PC-9 (cell line): ENCODE measurements at regions not wholly inside any gene's neighbourhood (a gene's known extent, or its start where the extent isn't known, plus 50 kb on each side); places are given as distances from the start of the nearest gene placed in this dataset.

Source experiments
- BruUV-seq: library from RNA; stranded (reverse); fragments of 400-500 nt; replicated peaks from 2 replicates; lab custom pipeline; 2021; lab: Mats Ljungman, UMichigan
- CTCF ChIA-PET: fragments of 300-600 bp; sonication (Branson Sonifier 250); formaldehyde crosslinking; loops from one replicate; lab custom pipeline; 2022; ENCODE audit warnings: antibody characterized with exemption; lab: Charles Lee
- POLR2A ChIA-PET: fragments of 300-600 bp; sonication (Branson Sonifier 250); formaldehyde crosslinking; loops from one replicate; lab custom pipeline; 2022; ENCODE audit warnings: antibody characterized with exemption; ENCODE audit not compliant: unreplicated experiment; lab: Charles Lee
- DNase-seq, 2 experiments: peaks; one replicate each; pipeline versions ENCODE4 v3.0.0 to v3.0.0-alpha.2; 2015 to 2022; ENCODE audit warnings: mixed read lengths in 1 of 2
- H2AFZ ChIP-seq: fragments of 200-600 bp; sonication (generic); 2 replicates; pipeline ENCODE4 v1.8.1; 2017; ENCODE audit warnings: antibody characterized with exemption
- H3F3A ChIP-seq: fragments of 200-600 bp; sonication (generic); 2 replicates; pipeline ENCODE4 v1.8.1; 2017; ENCODE audit warnings: antibody characterized with exemption, mild to moderate bottlenecking, low read depth; ENCODE audit not compliant: insufficient read depth
- H3K27ac ChIP-seq: fragments of 200-600 bp; sonication (generic); 2 replicates; pipeline ENCODE4 v1.6.1; 2016; ENCODE audit warnings: mixed run types
- H3K27me3 ChIP-seq: fragments of 200-600 bp; sonication (generic); 2 replicates; pipeline ENCODE4 v1.6.1; 2016; ENCODE audit warnings: low read depth, mixed run types; ENCODE audit not compliant: insufficient read depth
- H3K36me3 ChIP-seq: fragments of 200-600 bp; sonication (generic); 2 replicates; pipeline ENCODE4 v1.6.1; 2016; ENCODE audit warnings: low read depth, mixed run types
- H3K4me1 ChIP-seq: fragments of 200-600 bp; sonication (generic); replicated peaks from 2 replicates; pipeline ENCODE4 v1.6.1; 2016; ENCODE audit warnings: mixed run types; ENCODE audit not compliant: insufficient read depth
- H3K4me2 ChIP-seq: fragments of 200-600 bp; sonication (generic); 2 replicates; pipeline ENCODE4 v1.6.1; 2017; ENCODE audit warnings: mixed run types
- H3K4me3 ChIP-seq: fragments of 200-600 bp; sonication (generic); 2 replicates; pipeline ENCODE4 v1.6.1; 2016; ENCODE audit warnings: mixed run types
- H3K79me2 ChIP-seq: fragments of 200-600 bp; sonication (generic); 2 replicates; pipeline ENCODE4 v1.6.1; 2017; ENCODE audit warnings: low read depth, mixed run types
- H3K9me2 ChIP-seq: fragments of 200-600 bp; sonication (generic); 2 replicates; pipeline ENCODE4 v1.8.1; 2017; ENCODE audit warnings: mild to moderate bottlenecking; ENCODE audit not compliant: insufficient read depth
- H3K9me3 ChIP-seq: fragments of 200-600 bp; sonication (generic); 2 replicates; pipeline ENCODE4 v1.8.1; 2016; ENCODE audit warnings: low read depth; ENCODE audit not compliant: insufficient read depth
- H4K20me1 ChIP-seq: fragments of 200-600 bp; sonication (generic); 2 replicates; pipeline ENCODE4 v1.8.1; 2017; ENCODE audit not compliant: insufficient read depth
- EZH2 ChIP-seq: fragments of 200-600 bp; sonication (generic); IDR thresholded peaks from 2 replicates; pipeline ENCODE4 v1.8.0; 2017; ENCODE audit warnings: antibody characterized with exemption, low read depth
- intact Hi-C: fragments of 100-400 bp; cut with micrococcal nuclease; formaldehyde crosslinking; loops from one replicate; pipeline ENCODE4 v1.10.0; 2022; ENCODE audit not compliant: unreplicated experiment
- TF ChIP-seq, protein P1 (sequence below): fragments of 200-600 bp; sonication (generic); conservative IDR thresholded peaks from 2 replicates; pipeline ENCODE4 v1.6.1; 2017; ENCODE audit warnings: mixed run types, antibody characterized with exemption, mild to moderate bottlenecking, moderate library complexity

DNA sequence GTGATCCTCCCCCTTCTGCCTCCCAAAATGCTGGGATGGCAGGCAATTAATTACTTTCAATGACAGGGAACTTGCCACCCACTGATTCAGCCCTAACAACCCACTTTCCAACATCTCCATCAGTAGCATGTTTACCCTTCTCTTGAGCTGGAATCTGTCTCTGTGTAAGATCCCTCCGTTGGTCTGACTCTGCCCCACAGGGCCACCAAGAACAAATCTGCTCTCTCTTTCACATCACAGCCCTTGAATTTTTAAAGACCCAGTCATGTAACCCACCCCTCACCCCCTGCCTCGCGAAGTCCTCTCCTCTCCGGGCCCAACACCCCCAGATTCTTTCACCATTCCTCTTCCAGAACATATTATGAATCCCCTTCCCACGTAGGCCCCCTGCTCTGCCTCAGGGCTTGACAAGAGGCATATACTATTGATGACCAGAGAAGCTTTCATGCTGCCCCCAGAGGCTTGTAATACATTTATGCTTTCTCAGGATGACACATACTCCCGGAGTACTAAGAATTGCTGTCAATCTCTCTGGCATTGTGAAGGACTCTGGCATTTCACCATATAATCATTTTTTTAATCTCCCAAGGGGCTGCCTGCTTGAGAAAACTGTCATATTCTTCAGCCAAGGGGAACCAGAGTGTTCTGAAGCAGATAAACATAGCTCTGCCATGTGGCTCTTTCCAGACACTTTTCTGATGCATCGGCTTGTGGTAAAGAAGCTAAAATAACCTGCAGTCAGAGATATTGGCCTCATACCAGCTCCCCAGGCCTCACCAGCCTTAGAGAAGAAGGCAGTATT lies 179.2 kb upstream of the AUTS2 start:
- Histone ChIP-seq H3K79me2 (no peaks in the 10 kb centered on the region), H3F3A (no peaks in the 10 kb centered on the region), H3K4me3 (no peak overlapping the region), H3K4me2 (no peak overlapping the region), H3K4me1 (no peaks in the 10 kb centered on the region), H3K9me3 (no peaks in the 10 kb centered on the region; the same call in 1 of the 2 replicates), H2AFZ (no peak overlapping the region), H3K27me3 (no peaks in the 10 kb centered on the region), H3K9me2 (no peaks in the 10 kb centered on the region), H4K20me1 (no peaks in the 10 kb centered on the region), H3K36me3 (no peaks in the 10 kb centered on the region), H3K27ac (no peak overlapping the region)
- no TSS peak for BruUV-seq
- POLR2A ChIA-PET = no interaction called here
- TF ChIP-seq, protein P1, sequence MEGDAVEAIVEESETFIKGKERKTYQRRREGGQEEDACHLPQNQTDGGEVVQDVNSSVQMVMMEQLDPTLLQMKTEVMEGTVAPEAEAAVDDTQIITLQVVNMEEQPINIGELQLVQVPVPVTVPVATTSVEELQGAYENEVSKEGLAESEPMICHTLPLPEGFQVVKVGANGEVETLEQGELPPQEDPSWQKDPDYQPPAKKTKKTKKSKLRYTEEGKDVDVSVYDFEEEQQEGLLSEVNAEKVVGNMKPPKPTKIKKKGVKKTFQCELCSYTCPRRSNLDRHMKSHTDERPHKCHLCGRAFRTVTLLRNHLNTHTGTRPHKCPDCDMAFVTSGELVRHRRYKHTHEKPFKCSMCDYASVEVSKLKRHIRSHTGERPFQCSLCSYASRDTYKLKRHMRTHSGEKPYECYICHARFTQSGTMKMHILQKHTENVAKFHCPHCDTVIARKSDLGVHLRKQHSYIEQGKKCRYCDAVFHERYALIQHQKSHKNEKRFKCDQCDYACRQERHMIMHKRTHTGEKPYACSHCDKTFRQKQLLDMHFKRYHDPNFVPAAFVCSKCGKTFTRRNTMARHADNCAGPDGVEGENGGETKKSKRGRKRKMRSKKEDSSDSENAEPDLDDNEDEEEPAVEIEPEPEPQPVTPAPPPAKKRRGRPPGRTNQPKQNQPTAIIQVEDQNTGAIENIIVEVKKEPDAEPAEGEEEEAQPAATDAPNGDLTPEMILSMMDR = no peak
- TF ChIP-seq EZH2 = no peak
- intact Hi-C loops = no loop called here
- no peak for DNase-seq
- CTCF ChIA-PET = no interaction called here

DNA sequence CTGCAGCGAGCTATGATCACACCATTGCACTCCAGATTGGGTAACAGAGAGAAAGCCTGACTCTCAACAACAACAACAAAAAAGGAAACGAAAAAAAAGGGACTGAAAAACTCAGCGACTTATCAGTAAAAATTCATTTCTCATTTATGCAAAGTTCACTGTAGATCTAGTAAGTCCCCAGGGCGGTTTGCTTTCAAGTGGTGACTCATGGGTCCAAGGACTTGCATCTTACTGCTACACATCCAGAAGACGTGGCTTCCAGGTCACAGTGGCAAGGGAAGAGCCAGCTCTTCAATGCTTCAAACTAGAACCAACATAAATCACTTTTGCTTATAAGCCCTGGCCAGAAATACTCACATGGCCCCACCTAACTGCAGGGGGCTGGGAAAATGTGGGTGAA lies 178.3 kb upstream of the AUTS2 start:
- Histone ChIP-seq H3F3A (no peaks in the 10 kb centered on the region), H4K20me1 (no peaks in the 10 kb centered on the region), H3K4me1 (no peaks in the 10 kb centered on the region), H2AFZ (no peak overlapping the region), H3K9me3 (no peaks in the 10 kb centered on the region), H3K9me2 (no peaks in the 10 kb centered on the region), H3K79me2 (no peaks in the 10 kb centered on the region), H3K36me3 (no peaks in the 10 kb centered on the region), H3K27ac (no peak overlapping the region), H3K27me3 (no peaks in the 10 kb centered on the region), H3K4me2 (no peak overlapping the region), H3K4me3 (no peak overlapping the region)
- CTCF ChIA-PET = no interaction called here
- no TSS peak for BruUV-seq
- intact Hi-C loops = no loop called here
- DNase-seq = no peak
- no peak for TF ChIP-seq EZH2
- TF ChIP-seq, protein P1 = no peak
- POLR2A ChIA-PET = no interaction called here

- BruUV-seq = no TSS peak
- no peaks in the 10 kb centered on the region for H3K79me2 ChIP-seq
These were observed 175.7 kb upstream of the AUTS2 start for GRCh38 chr7:69422574-69422985.

More at GRCh38 chr7:69422574-69422985, 175.7 kb upstream of the AUTS2 start:
- Histone ChIP-seq H3F3A (no peaks in the 10 kb centered on the region), H3K4me2 (no peak overlapping the region), H3K4me3 (no peak overlapping the region), H3K27me3 (no peaks in the 10 kb centered on the region), H4K20me1 (no peaks in the 10 kb centered on the region), H2AFZ (no peak overlapping the region), H3K9me2 (no peaks in the 10 kb centered on the region), H3K36me3 (no peaks in the 10 kb centered on the region), H3K4me1 (no peaks in the 10 kb centered on the region), H3K9me3 (no peaks in the 10 kb centered on the region), H3K27ac (no peak overlapping the region)
- CTCF ChIA-PET = no interaction called here
- intact Hi-C loops = no loop called here
- no peak for DNase-seq
- TF ChIP-seq EZH2 = no peak
- TF ChIP-seq, protein P1 = no peak
- POLR2A ChIA-PET = no interaction called here
